OCI-LY7 (cell line): ENCODE measurements at regions not wholly inside any gene's neighbourhood (a gene's known extent, or its start where the extent isn't known, plus 50 kb on each side); places are given as distances from the start of the nearest gene placed in this dataset.

ENCODE experiments used
- BruUV-seq: library from RNA; stranded (reverse); fragments of 400-500 nt; replicated peaks from 2 replicates; lab custom pipeline; 2021; lab: Mats Ljungman, UMichigan
- CTCF ChIA-PET: fragments of 300-600 bp; sonication (Branson Sonifier 250); formaldehyde crosslinking; loops from one replicate; lab custom pipeline; 2022; ENCODE audit warnings: antibody characterized with exemption; ENCODE audit not compliant: unreplicated experiment; lab: Charles Lee
- POLR2A ChIA-PET: fragments of 300-600 bp; sonication (Branson Sonifier 250); formaldehyde crosslinking; loops from one replicate; lab custom pipeline; 2022; ENCODE audit warnings: antibody characterized with exemption; lab: Charles Lee
- DNase-seq: peaks from one replicate; pipeline ENCODE4 v3.0.0-alpha.2; 2015; ENCODE audit warnings: low spot score
- H2AFZ ChIP-seq: fragments of 200-600 bp; sonication (generic), shearing (Covaris generic); 2 replicates; pipeline ENCODE4 v1.6.1; 2014; ENCODE audit warnings: mild to moderate bottlenecking, antibody characterized with exemption, low read length, moderate library complexity
- H3K27ac ChIP-seq: fragments of 200-600 bp; sonication (generic); 2 replicates; pipeline ENCODE4 v1.5.1; 2014; ENCODE audit warnings: mixed run types, low read depth, mild to moderate bottlenecking, moderate library complexity, low read length, inconsistent platforms; ENCODE audit not compliant: poor library complexity, severe bottlenecking
- H3K36me3 ChIP-seq: fragments of 200-600 bp; sonication (generic); 2 replicates; pipeline ENCODE4 v1.6.1; 2014; ENCODE audit warnings: mild to moderate bottlenecking, antibody characterized with exemption, low read length, moderate library complexity, mixed read lengths; ENCODE audit not compliant: insufficient read depth
- H3K4me1 ChIP-seq: fragments of 200-600 bp; sonication (generic); 2 replicates; pipeline ENCODE4 v1.5.1; 2014; ENCODE audit warnings: mild to moderate bottlenecking, low read length; ENCODE audit not compliant: insufficient read depth, poor library complexity, severe bottlenecking
- H3K4me2 ChIP-seq: fragments of 200-600 bp; sonication (generic); 2 replicates; pipeline ENCODE4 v1.6.1; 2014; ENCODE audit warnings: mild to moderate bottlenecking, low read length
- H3K4me3 ChIP-seq: fragments of 200-600 bp; sonication (generic); 2 replicates; pipeline ENCODE4 v1.5.1; 2014; ENCODE audit warnings: mild to moderate bottlenecking, low read depth, low read length; ENCODE audit not compliant: poor library complexity, severe bottlenecking
- H3K79me2 ChIP-seq: fragments of 200-600 bp; sonication (generic); 2 replicates; pipeline ENCODE4 v1.6.1; 2016; ENCODE audit warnings: low read depth, mild to moderate bottlenecking, low read length, moderate library complexity, mixed read lengths; ENCODE audit not compliant: insufficient read depth
- H3K9me2 ChIP-seq: fragments of 200-600 bp; sonication (generic); 2 replicates; pipeline ENCODE4 v1.6.1; 2016; ENCODE audit warnings: mild to moderate bottlenecking, low read length, mixed read lengths; ENCODE audit not compliant: insufficient read depth
- H3K9me3 ChIP-seq: fragments of 200-600 bp; sonication (generic); 2 replicates; pipeline ENCODE4 v1.6.1; 2014; ENCODE audit warnings: mild to moderate bottlenecking, mixed run types, low read length, mixed read lengths
- H4K20me1 ChIP-seq: fragments of 200-600 bp; sonication (generic); 2 replicates; pipeline ENCODE4 v1.6.1; 2014; ENCODE audit warnings: mild to moderate bottlenecking, antibody characterized with exemption, low read length, moderate library complexity, mixed read lengths; ENCODE audit not compliant: insufficient read depth
- CTCF ChIP-seq: fragments of 200-600 bp; sonication (generic); conservative IDR thresholded peaks from 2 replicates; pipeline ENCODE4 v1.5.1; 2014; ENCODE audit warnings: mild to moderate bottlenecking, antibody characterized with exemption, low read length, moderate library complexity, mixed read lengths
- EZH2phosphoT487 ChIP-seq: fragments of 200-600 bp; sonication (generic); IDR thresholded peaks from 2 replicates; pipeline ENCODE4 v1.6.1; 2018; ENCODE audit warnings: low read depth, borderline replicate concordance, mild to moderate bottlenecking, mixed run types, antibody characterized with exemption, low read length, moderate library complexity, mixed read lengths
- intact Hi-C: fragments of 100-400 bp; cut with micrococcal nuclease; formaldehyde crosslinking; loops from one replicate; pipeline ENCODE4 v1.10.0; 2022; ENCODE audit not compliant: unreplicated experiment

GRCh38 chr7:109213081-109213480 is 643.4 kb downstream of the DNAJB9 start:
- H2AFZ ChIP-seq = no peak overlapping the region
- no TSS peak for BruUV-seq
- CTCF ChIA-PET = no interaction called here

GRCh38 chr7:109215341-109215740 is 645.7 kb downstream of the DNAJB9 start:
- no peaks in the 10 kb centered on the region for H3K4me1 ChIP-seq
- H3K79me2 ChIP-seq = no peaks in the 10 kb centered on the region
- DNase-seq = no peak
- no peaks in the 10 kb centered on the region for H4K20me1 ChIP-seq
- H3K9me3 ChIP-seq = no peaks in the 10 kb centered on the region
- H3K4me3 ChIP-seq = no peak overlapping the region
- H3K36me3 ChIP-seq = no peaks in the 10 kb centered on the region
- TF ChIP-seq CTCF (no peak), EZH2phosphoT487 (no peak)
- no peak overlapping the region for H3K4me2 ChIP-seq
- CTCF ChIA-PET = no interaction called here
- no TSS peak for BruUV-seq
- no peaks in the 10 kb centered on the region for H3K9me2 ChIP-seq
- H3K27ac ChIP-seq = no peak overlapping the region
- no peak overlapping the region for H2AFZ ChIP-seq
- intact Hi-C loops = no loop called here
- POLR2A ChIA-PET = no interaction called here

More at GRCh38 chr7:109213081-109213480, 643.4 kb downstream of the DNAJB9 start:
- Histone ChIP-seq H3K36me3 (no peaks in the 10 kb centered on the region), H3K79me2 (no peaks in the 10 kb centered on the region), H4K20me1 (no peaks in the 10 kb centered on the region), H3K4me2 (no peak overlapping the region), H3K27ac (no peak overlapping the region), H3K4me3 (no peak overlapping the region), H3K4me1 (no peaks in the 10 kb centered on the region), H3K9me3 (no peaks in the 10 kb centered on the region), H3K9me2 (no peaks in the 10 kb centered on the region)
- intact Hi-C loops = no loop called here
- POLR2A ChIA-PET = no interaction called here
- no peak for TF ChIP-seq EZH2phosphoT487
- TF ChIP-seq CTCF = no peak
- no peak for DNase-seq

GRCh38 chr7:109224100-109224499 is 654.4 kb downstream of the DNAJB9 start:
- no peaks in the 10 kb centered on the region for H3K9me2 ChIP-seq
- no peaks in the 10 kb centered on the region for H3K79me2 ChIP-seq
- H3K4me3 ChIP-seq = no peak overlapping the region
- no TSS peak for BruUV-seq
- no peak overlapping the region for H3K4me2 ChIP-seq
- H3K9me3 ChIP-seq = no peaks in the 10 kb centered on the region
- no peak overlapping the region for H2AFZ ChIP-seq
- CTCF ChIA-PET = no interaction called here
- DNase-seq = no peak
- no peak overlapping the region for H3K27ac ChIP-seq
- no peaks in the 10 kb centered on the region for H3K4me1 ChIP-seq
- intact Hi-C loops = no loop called here
- no peak for TF ChIP-seq EZH2phosphoT487
- TF ChIP-seq CTCF = no peak
- H3K36me3 ChIP-seq = no peaks in the 10 kb centered on the region
- POLR2A ChIA-PET = no interaction called here
- no peaks in the 10 kb centered on the region for H4K20me1 ChIP-seq
